ENCODE measurements at regions not wholly inside any gene's neighbourhood (a gene's known extent, or its start where the extent isn't known, plus 50 kb on each side); places are given as distances from the start of the nearest gene placed in this dataset.

- no peaks in the 10 kb centered on the region for H3K36me3 ChIP-seq (ENCODE audit: control insufficient read depth in 2 of 2, insufficient read depth in 2 of 2, low read length in 1 of 2)
- H3K9me3 ChIP-seq (ENCODE audit: control insufficient read depth in 2 of 2, insufficient read depth in 1 of 2, low read length in 1 of 2) = peaks cover 0 to 4% of the 10 kb centered on the region in 2 donors
- no peak overlapping the region for H3K27ac ChIP-seq (ENCODE audit: low read depth in 1 of 2, low read length in 1 of 2)
- no peaks in the 10 kb centered on the region for H3K4me1 ChIP-seq (ENCODE audit: control insufficient read depth in 2 of 2, insufficient read depth in 2 of 2, low read length in 2 of 2)
- H3K27me3 ChIP-seq (ENCODE audit: control insufficient read depth in 2 of 2, insufficient read depth in 1 of 2, low read length in 1 of 2) = no peaks in the 10 kb centered on the region
- no peak overlapping the region for H3K4me3 ChIP-seq (ENCODE audit: low read length in 2 of 2)
- 92% methylated on average over 3 of the region's 3 CpGs for WGBS
- no peak for DNase-seq (ENCODE audit: low read depth in 6 of 9, low spot score in 9 of 9)
These were observed 70.9 kb upstream of the FAM9C start for GRCh38 chrX:13115146-13115855.

- Histone ChIP-seq H3K4me1 (ENCODE audit: control insufficient read depth in 2 of 2, insufficient read depth in 2 of 2, low read length in 2 of 2) (no peaks in the 10 kb centered on the region), H3K27me3 (ENCODE audit: control insufficient read depth in 2 of 2, insufficient read depth in 1 of 2, low read length in 1 of 2) (no peaks in the 10 kb centered on the region)
- WGBS = 100% methylated on average over 1 of the region's 1 CpG
These were observed 68.1 kb upstream of the FAM9C start for GRCh38 chrX:13112499-13112898.

GRCh38 chrX:13110433-13111324 lies 66.3 kb upstream of the FAM9C start:
- H3K9me3 ChIP-seq (ENCODE audit: control insufficient read depth in 2 of 2, insufficient read depth in 1 of 2, low read length in 1 of 2) = no peaks in the 10 kb centered on the region
- H3K36me3 ChIP-seq (ENCODE audit: control insufficient read depth in 2 of 2, insufficient read depth in 2 of 2, low read length in 1 of 2) = no peaks in the 10 kb centered on the region
- WGBS = 87% methylated on average over 10 of the region's 10 CpGs
- H3K27ac ChIP-seq (ENCODE audit: low read depth in 1 of 2, low read length in 1 of 2) = no peak overlapping the region
- no peaks in the 10 kb centered on the region for H3K4me1 ChIP-seq (ENCODE audit: control insufficient read depth in 2 of 2, insufficient read depth in 2 of 2, low read length in 2 of 2)
- no peaks in the 10 kb centered on the region for H3K27me3 ChIP-seq (ENCODE audit: control insufficient read depth in 2 of 2, insufficient read depth in 1 of 2, low read length in 1 of 2)
- H3K4me3 ChIP-seq (ENCODE audit: low read length in 2 of 2) = no peak overlapping the region
- DNase-seq (ENCODE audit: low read depth in 6 of 9, low spot score in 9 of 9) = no peak

More at GRCh38 chrX:13112499-13112898, 68.1 kb upstream of the FAM9C start:
- H3K36me3 ChIP-seq (ENCODE audit: control insufficient read depth in 2 of 2, insufficient read depth in 2 of 2, low read length in 1 of 2) = no peaks in the 10 kb centered on the region
- peaks cover 0 to 4% of the 10 kb centered on the region in 2 donors for H3K9me3 ChIP-seq (ENCODE audit: control insufficient read depth in 2 of 2, insufficient read depth in 1 of 2, low read length in 1 of 2)
- DNase-seq (ENCODE audit: low read depth in 6 of 9, low spot score in 9 of 9) = no peak
- no peak overlapping the region for H3K4me3 ChIP-seq (ENCODE audit: low read length in 2 of 2)
- H3K27ac ChIP-seq (ENCODE audit: low read depth in 1 of 2, low read length in 1 of 2) = no peak overlapping the region

GRCh38 chrX:13109817-13110216 lies 65.4 kb upstream of the FAM9C start:
- DNase-seq (ENCODE audit: low read depth in 6 of 9, low spot score in 9 of 9) = no peak
- no peak overlapping the region for H3K27ac ChIP-seq (ENCODE audit: low read depth in 1 of 2, low read length in 1 of 2)
- 95% methylated on average over 5 of the region's 5 CpGs for WGBS
- H3K36me3 ChIP-seq (ENCODE audit: control insufficient read depth in 2 of 2, insufficient read depth in 2 of 2, low read length in 1 of 2) = no peaks in the 10 kb centered on the region
- H3K9me3 ChIP-seq (ENCODE audit: control insufficient read depth in 2 of 2, insufficient read depth in 1 of 2, low read length in 1 of 2) = no peaks in the 10 kb centered on the region
- no peaks in the 10 kb centered on the region for H3K27me3 ChIP-seq (ENCODE audit: control insufficient read depth in 2 of 2, insufficient read depth in 1 of 2, low read length in 1 of 2)
- H3K4me3 ChIP-seq (ENCODE audit: low read length in 2 of 2) = no peak overlapping the region
- no peaks in the 10 kb centered on the region for H3K4me1 ChIP-seq (ENCODE audit: control insufficient read depth in 2 of 2, insufficient read depth in 2 of 2, low read length in 2 of 2)

GRCh38 chrX:13103914-13104274 lies 59.5 kb upstream of the FAM9C start:
- no peak overlapping the region for H3K27ac ChIP-seq (ENCODE audit: low read depth in 1 of 2, low read length in 1 of 2)
- 97% methylated on average over 2 of the region's 2 CpGs for WGBS
- no peaks in the 10 kb centered on the region for H3K36me3 ChIP-seq (ENCODE audit: control insufficient read depth in 2 of 2, insufficient read depth in 2 of 2, low read length in 1 of 2)
- DNase-seq (ENCODE audit: low read depth in 6 of 9, low spot score in 9 of 9) = no peak
- H3K9me3 ChIP-seq (ENCODE audit: control insufficient read depth in 2 of 2, insufficient read depth in 1 of 2, low read length in 1 of 2) = no peaks in the 10 kb centered on the region
- H3K27me3 ChIP-seq (ENCODE audit: control insufficient read depth in 2 of 2, insufficient read depth in 1 of 2, low read length in 1 of 2) = no peaks in the 10 kb centered on the region
- H3K4me3 ChIP-seq (ENCODE audit: low read length in 2 of 2) = no peak overlapping the region
- H3K4me1 ChIP-seq (ENCODE audit: control insufficient read depth in 2 of 2, insufficient read depth in 2 of 2, low read length in 2 of 2) = no peaks in the 10 kb centered on the region

- H3K4me1 ChIP-seq (ENCODE audit: control insufficient read depth in 2 of 2, insufficient read depth in 2 of 2, low read length in 2 of 2) = no peaks in the 10 kb centered on the region
- H3K36me3 ChIP-seq (ENCODE audit: control insufficient read depth in 2 of 2, insufficient read depth in 2 of 2, low read length in 1 of 2) = no peaks in the 10 kb centered on the region
- WGBS = 96% methylated on average over 6 of the region's 6 CpGs
- no peaks in the 10 kb centered on the region for H3K9me3 ChIP-seq (ENCODE audit: control insufficient read depth in 2 of 2, insufficient read depth in 1 of 2, low read length in 1 of 2)
- H3K4me3 ChIP-seq (ENCODE audit: low read length in 2 of 2) = no peak overlapping the region
- H3K27ac ChIP-seq (ENCODE audit: low read depth in 1 of 2, low read length in 1 of 2) = no peak overlapping the region
- H3K27me3 ChIP-seq (ENCODE audit: control insufficient read depth in 2 of 2, insufficient read depth in 1 of 2, low read length in 1 of 2) = no peaks in the 10 kb centered on the region
- no peak for DNase-seq (ENCODE audit: low read depth in 6 of 9, low spot score in 9 of 9)
These were observed 58.9 kb upstream of the FAM9C start for GRCh38 chrX:13103188-13103913.

- Histone ChIP-seq H3K27me3 (ENCODE audit: control insufficient read depth in 2 of 2, insufficient read depth in 1 of 2, low read length in 1 of 2) (no peaks in the 10 kb centered on the region), H3K4me1 (ENCODE audit: control insufficient read depth in 2 of 2, insufficient read depth in 2 of 2, low read length in 2 of 2) (no peaks in the 10 kb centered on the region), H3K9me3 (ENCODE audit: control insufficient read depth in 2 of 2, insufficient read depth in 1 of 2, low read length in 1 of 2) (no peaks in the 10 kb centered on the region), H3K4me3 (ENCODE audit: low read length in 2 of 2) (no peak overlapping the region), H3K36me3 (ENCODE audit: control insufficient read depth in 2 of 2, insufficient read depth in 2 of 2, low read length in 1 of 2) (no peaks in the 10 kb centered on the region), H3K27ac (ENCODE audit: low read depth in 1 of 2, low read length in 1 of 2) (no peak overlapping the region)
- no peak for DNase-seq (ENCODE audit: low read depth in 6 of 9, low spot score in 9 of 9)
These were observed 58.2 kb upstream of the FAM9C start for GRCh38 chrX:13102636-13103035.

GRCh38 chrX:13101441-13102139 lies 57.2 kb upstream of the FAM9C start:
- Histone ChIP-seq H3K27me3 (ENCODE audit: control insufficient read depth in 2 of 2, insufficient read depth in 1 of 2, low read length in 1 of 2) (no peaks in the 10 kb centered on the region), H3K36me3 (ENCODE audit: control insufficient read depth in 2 of 2, insufficient read depth in 2 of 2, low read length in 1 of 2) (no peaks in the 10 kb centered on the region), H3K27ac (ENCODE audit: low read depth in 1 of 2, low read length in 1 of 2) (no peak overlapping the region), H3K4me3 (ENCODE audit: low read length in 2 of 2) (no peak overlapping the region), H3K9me3 (ENCODE audit: control insufficient read depth in 2 of 2, insufficient read depth in 1 of 2, low read length in 1 of 2) (no peaks in the 10 kb centered on the region), H3K4me1 (ENCODE audit: control insufficient read depth in 2 of 2, insufficient read depth in 2 of 2, low read length in 2 of 2) (no peaks in the 10 kb centered on the region)
- no peak for DNase-seq (ENCODE audit: low read depth in 6 of 9, low spot score in 9 of 9)
- WGBS = 97% methylated on average over 9 of the region's 9 CpGs

Data from thymus (tissue), 11 donors.